Osteocyte (in vitro differentiated cells): ENCODE measurements at regions not wholly inside any gene's neighbourhood (a gene's known extent, or its start where the extent isn't known, plus 50 kb on each side); places are given as distances from the start of the nearest gene placed in this dataset.

Source experiments
- DNase-seq: peaks from one replicate; pipeline ENCODE4 v3.0.0; 2021; ENCODE audit warnings: mixed read lengths; ENCODE audit not compliant: unreplicated experiment; ENCODE audit errors: extremely low spot score
- H3K27ac Mint-ChIP-seq: one replicate; pipeline ENCODE4 v1.8.0; 2021; ENCODE audit warnings: mild to moderate bottlenecking, mixed read lengths; ENCODE audit not compliant: unreplicated experiment
- H3K27me3 Mint-ChIP-seq: one replicate; pipeline ENCODE4 v1.8.0; 2021; ENCODE audit warnings: mixed read lengths; ENCODE audit not compliant: unreplicated experiment
- H3K36me3 Mint-ChIP-seq: one replicate; pipeline ENCODE4 v1.8.0; 2021; ENCODE audit warnings: mixed read lengths; ENCODE audit not compliant: unreplicated experiment
- H3K4me1 Mint-ChIP-seq: one replicate; pipeline ENCODE4 v1.8.0; 2021; ENCODE audit warnings: mixed read lengths; ENCODE audit not compliant: unreplicated experiment
- H3K4me3 Mint-ChIP-seq: one replicate; pipeline ENCODE4 v1.8.0; 2021; ENCODE audit warnings: mild to moderate bottlenecking, moderate library complexity, mixed read lengths; ENCODE audit not compliant: unreplicated experiment
- H3K9me3 Mint-ChIP-seq: one replicate; pipeline ENCODE4 v1.8.0; 2021; ENCODE audit warnings: mixed read lengths; ENCODE audit not compliant: unreplicated experiment
- CTCF ChIP-seq: fragments of 200-600 bp; sonication (generic); IDR thresholded peaks from 2 replicates; pipeline ENCODE4 v1.5.0; 2021; ENCODE audit warnings: antibody characterized with exemption, mild to moderate bottlenecking, moderate library complexity

GRCh38 chr20:48283470-48284110 lies 498.3 kb upstream of the SULF2 start:
- Mint-ChIP-seq H3K36me3 (no peaks in the 10 kb centered on the region), H3K4me3 (no peak overlapping the region), H3K27me3 (peaks cover 28% of the 10 kb centered on the region), H3K4me1 (peaks cover 39% of the 10 kb centered on the region), H3K9me3 (no peaks in the 10 kb centered on the region), H3K27ac (peak overlapping the region; percentile 39)
- peak; percentile 88 for DNase-seq
- TF ChIP-seq CTCF: no peak

- no peak for DNase-seq
- H3K4me3 Mint-ChIP-seq: no peak overlapping the region
- TF ChIP-seq CTCF: no peak
- no peaks in the 10 kb centered on the region for H3K36me3 Mint-ChIP-seq
- no peak overlapping the region for H3K27ac Mint-ChIP-seq
- H3K27me3 Mint-ChIP-seq: peaks cover 35% of the 10 kb centered on the region
- H3K4me1 Mint-ChIP-seq: peaks cover 37% of the 10 kb centered on the region
- no peaks in the 10 kb centered on the region for H3K9me3 Mint-ChIP-seq
Observed at GRCh38 chr20:48282591-48283228, 497.4 kb upstream of the SULF2 start.

GRCh38 chr20:48281501-48281900 lies 496.2 kb upstream of the SULF2 start:
- Mint-ChIP-seq H3K36me3 (no peaks in the 10 kb centered on the region), H3K27ac (no peak overlapping the region), H3K4me1 (peaks cover 25% of the 10 kb centered on the region), H3K4me3 (no peak overlapping the region), H3K9me3 (no peaks in the 10 kb centered on the region), H3K27me3 (peaks cover 46% of the 10 kb centered on the region)
- no peak for TF ChIP-seq CTCF
- DNase-seq: no peak

GRCh38 chr20:48278961-48279481 lies 493.7 kb upstream of the SULF2 start:
- TF ChIP-seq CTCF: no peak
- peaks cover 61% of the 10 kb centered on the region for H3K27me3 Mint-ChIP-seq
- DNase-seq: no peak
- H3K4me1 Mint-ChIP-seq: peaks cover 18% of the 10 kb centered on the region
- no peaks in the 10 kb centered on the region for H3K36me3 Mint-ChIP-seq
- no peaks in the 10 kb centered on the region for H3K9me3 Mint-ChIP-seq
- no peak overlapping the region for H3K4me3 Mint-ChIP-seq
- H3K27ac Mint-ChIP-seq: no peak overlapping the region

- DNase-seq: no peak
- H3K27ac Mint-ChIP-seq: no peak overlapping the region
- TF ChIP-seq CTCF: no peak
- H3K4me3 Mint-ChIP-seq: no peak overlapping the region
- H3K27me3 Mint-ChIP-seq: peaks cover 68% of the 10 kb centered on the region
- no peaks in the 10 kb centered on the region for H3K36me3 Mint-ChIP-seq
- H3K4me1 Mint-ChIP-seq: peaks cover 11% of the 10 kb centered on the region
- H3K9me3 Mint-ChIP-seq: no peaks in the 10 kb centered on the region
Observed at GRCh38 chr20:48277266-48277665, 492.0 kb upstream of the SULF2 start.
